NT2/D1 (cell line): ENCODE measurements at regions not wholly inside any gene's neighbourhood (a gene's known extent, or its start where the extent isn't known, plus 50 kb on each side); places are given as distances from the start of the nearest gene placed in this dataset.

Experiments
- DNase-seq: peaks from one replicate; pipeline ENCODE4 v3.0.0-alpha.2; 2011; ENCODE audit warnings: low read depth, low spot score
- H3K27me3 ChIP-seq: 2 replicates; pipeline ENCODE4 v1.6.0; 2011; ENCODE audit warnings: mild to moderate bottlenecking; ENCODE audit not compliant: insufficient read length, insufficient read depth
- H3K36me3 ChIP-seq: 2 replicates; pipeline ENCODE4 v1.6.1; 2011; ENCODE audit warnings: mild to moderate bottlenecking, low read length, mixed read lengths; ENCODE audit not compliant: insufficient read depth, insufficient read length
- H3K4me1 ChIP-seq: 2 replicates; pipeline ENCODE4 v1.5.1; 2011; ENCODE audit not compliant: insufficient read depth, insufficient read length
- H3K4me3 ChIP-seq: 2 replicates; pipeline ENCODE4 v1.5.1; 2011; ENCODE audit warnings: low read depth; ENCODE audit not compliant: insufficient read length
- H3K9ac ChIP-seq: 2 replicates; pipeline ENCODE4 v1.6.0; 2011; ENCODE audit warnings: low read depth; ENCODE audit not compliant: insufficient read length
- H3K9me3 ChIP-seq: 2 replicates; pipeline ENCODE4 v1.5.1; 2011; ENCODE audit warnings: mild to moderate bottlenecking, low read length; ENCODE audit not compliant: insufficient read depth
- SUZ12 ChIP-seq: IDR thresholded peaks from 2 replicates; pipeline ENCODE4 v1.6.1; 2011; ENCODE audit not compliant: insufficient read length, insufficient read depth; ENCODE audit errors: extremely low read depth
- YY1 ChIP-seq: IDR thresholded peaks from 2 replicates; pipeline ENCODE4 v1.6.1; 2011; ENCODE audit not compliant: insufficient read length, insufficient read depth
- ZNF274 ChIP-seq: IDR thresholded peaks from 2 replicates; pipeline ENCODE4 v1.6.1; 2011; ENCODE audit warnings: mild to moderate bottlenecking, low read depth, low read length

DNA sequence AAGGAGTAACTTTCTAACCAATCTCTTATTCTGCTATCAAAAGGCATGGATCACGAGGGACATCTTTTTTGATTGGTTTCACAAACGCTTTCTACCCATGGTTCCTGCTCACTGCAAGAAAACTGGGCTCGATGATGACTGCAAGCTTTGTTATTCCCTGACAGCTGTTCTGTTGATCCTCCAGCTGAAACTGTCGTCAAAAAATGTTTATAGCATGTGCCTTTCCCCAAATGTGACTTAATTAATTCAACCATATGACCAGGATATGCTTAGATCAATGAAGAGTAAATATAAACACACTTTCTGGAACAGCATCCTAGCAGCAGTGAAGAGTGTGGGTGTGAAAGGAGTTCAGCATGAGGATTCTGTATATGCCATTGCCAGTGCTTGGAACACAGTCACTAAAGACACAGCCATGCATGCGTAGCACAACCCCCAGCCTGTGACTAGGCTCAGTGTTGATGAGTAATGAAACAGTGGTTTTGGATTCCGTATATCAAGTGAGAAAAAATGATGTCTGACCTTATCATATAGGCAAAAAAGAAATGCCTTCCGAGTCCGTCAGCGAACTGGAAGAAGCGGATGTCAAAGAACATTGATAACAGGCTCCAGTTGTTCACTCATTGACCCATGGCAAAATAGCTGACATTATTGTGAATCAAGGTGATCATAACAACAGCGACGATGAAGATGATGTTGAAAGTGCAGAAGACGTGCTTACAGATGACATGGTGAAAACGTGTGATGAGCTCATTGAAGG is 347.4 kb downstream of the FGF9 start:
- no peak for DNase-seq
- TF ChIP-seq SUZ12 (no peak), ZNF274 (no peak), YY1 (no peak)
- Histone ChIP-seq H3K27me3 (no peaks in the 10 kb centered on the region), H3K4me1 (no peaks in the 10 kb centered on the region), H3K36me3 (no peaks in the 10 kb centered on the region), H3K9me3 (no peaks in the 10 kb centered on the region), H3K9ac (no peak overlapping the region), H3K4me3 (no peak overlapping the region)

DNA sequence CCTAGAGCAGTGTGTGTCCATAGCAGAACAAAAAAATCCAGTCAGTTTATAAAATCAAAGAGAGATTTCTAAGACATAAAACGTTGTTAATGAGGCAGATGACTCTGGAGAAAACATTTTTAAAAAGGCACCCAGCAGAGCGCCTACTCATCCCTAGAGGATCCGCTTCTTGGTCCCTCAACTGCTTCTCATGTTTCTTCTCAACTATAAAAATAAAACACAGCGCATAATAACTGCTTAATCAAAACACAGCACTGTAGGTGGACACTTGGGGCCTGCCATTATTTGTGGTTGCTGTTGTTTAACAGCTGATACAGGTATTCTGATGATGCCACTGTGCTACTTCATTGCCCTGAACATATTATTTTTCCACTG is 347.9 kb downstream of the FGF9 start:
- no peak for DNase-seq
- H3K4me1 ChIP-seq = no peaks in the 10 kb centered on the region
- TF ChIP-seq ZNF274 = no peak
- TF ChIP-seq YY1 = no peak
- TF ChIP-seq SUZ12 = no peak
- H3K9ac ChIP-seq = no peak overlapping the region
- H3K27me3 ChIP-seq = no peaks in the 10 kb centered on the region
- no peaks in the 10 kb centered on the region for H3K9me3 ChIP-seq
- H3K36me3 ChIP-seq = no peaks in the 10 kb centered on the region
- no peak overlapping the region for H3K4me3 ChIP-seq

DNA sequence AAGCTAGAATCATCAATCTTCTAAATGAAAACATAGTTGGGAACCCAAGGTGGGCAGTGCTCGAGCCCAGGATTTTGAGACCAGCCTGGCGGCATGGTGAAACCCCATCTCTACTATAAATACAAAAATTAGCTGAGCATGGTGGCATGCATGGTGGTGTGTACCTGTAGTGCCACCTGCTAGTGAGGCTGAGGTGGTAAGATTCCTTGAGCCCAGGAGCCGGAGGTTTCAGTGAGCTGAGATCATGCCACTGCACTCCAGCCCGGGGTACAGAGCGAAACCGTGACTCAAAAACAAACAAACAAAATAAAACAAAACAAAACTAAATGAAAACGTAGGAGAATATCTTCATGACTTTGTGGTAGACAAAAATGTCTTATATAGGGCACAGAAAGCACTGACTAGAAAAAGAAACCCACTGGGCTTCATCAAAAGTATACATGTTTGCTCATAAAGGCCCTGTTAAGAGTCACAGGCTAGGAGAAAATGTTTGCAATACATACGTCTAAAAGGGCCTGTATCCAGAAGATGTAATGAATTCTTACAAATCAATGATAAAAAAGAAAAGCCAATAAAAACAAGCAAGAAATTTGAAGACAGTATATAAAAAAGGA is 353.6 kb downstream of the FGF9 start:
- H3K9me3 ChIP-seq = no peaks in the 10 kb centered on the region
- no peaks in the 10 kb centered on the region for H3K27me3 ChIP-seq
- no peak for DNase-seq
- no peak overlapping the region for H3K4me3 ChIP-seq
- H3K9ac ChIP-seq = no peak overlapping the region
- no peaks in the 10 kb centered on the region for H3K4me1 ChIP-seq
- TF ChIP-seq SUZ12 (no peak), ZNF274 (no peak), YY1 (no peak)
- H3K36me3 ChIP-seq = no peaks in the 10 kb centered on the region

DNA sequence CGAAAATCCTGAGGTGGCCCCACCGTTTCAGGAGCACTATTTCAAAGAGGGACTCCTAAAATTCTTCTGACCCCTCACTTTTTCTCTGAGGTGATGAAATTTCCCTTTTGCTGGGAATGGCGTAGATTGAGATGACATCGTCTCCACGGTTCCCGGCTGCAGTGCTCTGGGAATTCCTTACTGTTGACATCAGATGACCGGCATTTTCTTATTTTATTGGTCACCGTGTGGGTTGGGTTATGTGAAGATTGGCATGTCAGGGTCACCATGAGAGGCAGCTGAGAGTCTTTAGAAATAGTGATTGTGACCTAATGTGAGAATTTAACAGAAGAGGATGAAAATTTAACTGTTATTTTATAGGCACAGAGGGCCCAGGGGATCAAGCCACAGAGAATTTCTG is 356.7 kb downstream of the FGF9 start:
- no peak for TF ChIP-seq ZNF274
- no peak for TF ChIP-seq YY1
- no peak for TF ChIP-seq SUZ12
- no peak overlapping the region for H3K9ac ChIP-seq
- H3K4me3 ChIP-seq = no peak overlapping the region
- DNase-seq = no peak
- H3K27me3 ChIP-seq = no peaks in the 10 kb centered on the region
- no peaks in the 10 kb centered on the region for H3K9me3 ChIP-seq
- H3K36me3 ChIP-seq = no peaks in the 10 kb centered on the region
- no peaks in the 10 kb centered on the region for H3K4me1 ChIP-seq

DNA sequence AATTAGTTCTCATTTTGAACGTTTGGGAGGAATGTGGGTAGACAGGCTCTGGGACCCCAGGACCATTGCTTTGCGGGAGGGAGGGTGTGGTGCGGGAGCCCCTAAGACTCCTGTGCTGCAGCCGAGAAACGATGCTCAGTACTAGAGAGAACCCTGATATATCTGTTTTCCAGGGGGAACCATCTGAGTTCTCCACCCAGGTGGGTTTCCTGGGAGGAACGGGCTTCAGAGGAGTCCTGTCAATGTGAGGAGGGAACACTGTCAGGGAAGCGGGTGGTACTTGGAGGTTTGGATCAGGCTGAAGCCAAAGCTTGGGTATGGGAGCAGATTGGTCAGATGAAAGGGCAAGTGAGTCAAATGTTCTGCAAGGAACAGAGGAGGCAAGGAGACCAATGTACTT is 358.0 kb downstream of the FGF9 start:
- Histone ChIP-seq H3K36me3 (no peaks in the 10 kb centered on the region), H3K27me3 (no peaks in the 10 kb centered on the region), H3K9me3 (no peaks in the 10 kb centered on the region), H3K4me3 (no peak overlapping the region), H3K4me1 (no peaks in the 10 kb centered on the region), H3K9ac (no peak overlapping the region)
- TF ChIP-seq YY1 (no peak), ZNF274 (no peak), SUZ12 (no peak)
- DNase-seq = no peak

DNA sequence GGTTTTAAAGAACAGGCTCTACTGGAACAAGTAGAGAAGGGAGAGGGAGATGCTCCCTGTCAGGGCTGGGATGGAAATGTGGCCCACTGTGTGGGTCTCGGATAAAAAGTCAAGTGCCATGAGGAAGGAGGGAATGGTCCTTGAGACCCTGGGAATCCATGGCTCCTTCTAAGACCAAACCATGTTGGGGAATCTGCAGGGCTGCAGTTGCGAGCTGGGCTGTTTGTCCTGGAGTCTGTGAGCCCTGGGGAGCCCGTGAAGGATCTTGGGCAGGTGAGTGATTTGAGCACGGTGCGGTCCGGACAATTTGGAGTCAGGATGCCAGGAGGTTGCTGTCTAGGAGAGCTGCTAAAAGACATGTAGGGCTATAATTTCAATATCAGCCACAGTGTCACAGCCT is 359.4 kb downstream of the FGF9 start:
- Histone ChIP-seq H3K36me3 (no peaks in the 10 kb centered on the region), H3K4me1 (no peaks in the 10 kb centered on the region), H3K9me3 (no peaks in the 10 kb centered on the region), H3K4me3 (no peak overlapping the region), H3K27me3 (no peaks in the 10 kb centered on the region), H3K9ac (no peak overlapping the region)
- DNase-seq = no peak
- no peak for TF ChIP-seq YY1
- TF ChIP-seq ZNF274 = no peak
- no peak for TF ChIP-seq SUZ12

DNA sequence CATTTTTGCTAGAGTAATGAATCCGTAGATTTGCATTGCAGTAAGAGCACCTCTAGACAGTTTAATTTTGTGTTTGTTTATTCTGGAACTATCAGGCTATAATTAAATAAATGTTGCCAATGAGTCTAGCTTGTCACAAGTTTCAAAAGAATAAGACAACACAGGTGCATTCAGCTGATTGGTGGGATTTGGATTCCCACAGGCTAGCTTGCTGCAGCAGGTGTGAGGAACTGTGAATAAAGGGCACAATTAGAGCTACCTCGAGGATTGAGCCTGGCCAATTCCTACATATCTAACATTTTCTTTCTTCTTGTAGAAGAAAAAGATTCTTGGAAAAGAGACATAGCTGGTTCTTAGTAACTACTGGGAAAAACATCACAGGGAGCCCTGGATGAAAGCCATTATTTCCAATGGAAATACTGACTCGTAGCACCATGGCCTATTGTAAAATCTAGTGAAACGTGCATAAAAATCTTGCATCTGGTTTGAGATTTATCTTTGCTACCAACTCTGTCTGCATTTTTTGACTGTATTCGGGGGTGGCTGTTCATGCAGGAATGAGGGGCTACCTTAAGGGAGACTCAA is 360.9 kb downstream of the FGF9 start:
- TF ChIP-seq YY1 (no peak), ZNF274 (no peak)

DNA sequence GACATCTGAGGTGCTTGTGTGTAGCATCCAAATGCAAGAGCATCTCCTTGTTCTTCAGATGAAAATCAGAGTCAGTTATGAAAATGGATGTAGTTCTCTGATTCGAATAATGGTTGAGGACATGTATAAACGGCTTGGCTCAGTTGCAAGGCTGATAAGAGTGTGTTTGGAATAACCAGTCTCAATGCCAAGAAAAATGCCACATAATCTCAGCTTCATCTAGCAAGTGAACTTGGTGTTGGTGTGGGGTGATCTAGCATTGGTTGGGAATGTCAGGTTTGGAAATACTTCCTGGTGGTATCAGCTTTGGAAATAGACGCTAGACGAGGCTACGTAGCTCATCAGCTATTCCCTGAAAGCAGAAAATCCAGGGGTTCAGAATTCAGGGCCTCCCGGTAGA is 362.0 kb downstream of the FGF9 start:
- TF ChIP-seq ZNF274 = no peak
- TF ChIP-seq YY1 = no peak
- no peak for TF ChIP-seq SUZ12
- no peaks in the 10 kb centered on the region for H3K9me3 ChIP-seq
- DNase-seq = no peak
- H3K4me1 ChIP-seq = no peaks in the 10 kb centered on the region
- no peaks in the 10 kb centered on the region for H3K36me3 ChIP-seq
- no peak overlapping the region for H3K9ac ChIP-seq
- H3K4me3 ChIP-seq = no peak overlapping the region
- no peaks in the 10 kb centered on the region for H3K27me3 ChIP-seq

More for the DNA sequence above, 360.9 kb downstream of the FGF9 start:
- Histone ChIP-seq H3K9ac (no peak overlapping the region), H3K4me3 (no peak overlapping the region), H3K36me3 (no peaks in the 10 kb centered on the region), H3K27me3 (no peaks in the 10 kb centered on the region), H3K9me3 (no peaks in the 10 kb centered on the region), H3K4me1 (no peaks in the 10 kb centered on the region)
- no peak for DNase-seq
